GM10248 (cell line): ENCODE measurements at regions not wholly inside any gene's neighbourhood (a gene's known extent, or its start where the extent isn't known, plus 50 kb on each side); places are given as distances from the start of the nearest gene placed in this dataset.
"Not testable (repeated sequence)": the region's sequence is repeated elsewhere in the genome, so short reads cannot be mapped to it uniquely, and the experiment has no call there.

Experiments
- CTCF ChIA-PET: fragments of 300-600 bp; sonication (Branson Sonifier 250); formaldehyde crosslinking; extraction: SDS; loops from one replicate; lab custom pipeline; 2021; ENCODE audit warnings: antibody characterized with exemption; lab: Yijun Ruan, JAX
- POLR2A ChIA-PET: fragments of 350-650 bp; sonication (Branson Sonifier 250); formaldehyde crosslinking; extraction: SDS; loops from one replicate; lab custom pipeline; 2020; ENCODE audit warnings: antibody characterized with exemption; lab: Yijun Ruan, JAX
- DNase-seq: peaks from one replicate; pipeline ENCODE4 v3.0.0; 2012; ENCODE audit errors: extremely low spot score
- TF ChIP-seq, protein P1 (sequence below): IDR thresholded peaks from 2 replicates; pipeline ENCODE4 v1.5.1; 2012; ENCODE audit warnings: mild to moderate bottlenecking, low read depth; ENCODE audit errors: extremely low read depth, missing control alignments, control extremely low read depth

- ChIA-PET POLR2A (no interaction called here), CTCF (no interaction called here)
Measured at GRCh38 chr12:125544960-125545359, 479.7 kb downstream of the AACS start.

DNA sequence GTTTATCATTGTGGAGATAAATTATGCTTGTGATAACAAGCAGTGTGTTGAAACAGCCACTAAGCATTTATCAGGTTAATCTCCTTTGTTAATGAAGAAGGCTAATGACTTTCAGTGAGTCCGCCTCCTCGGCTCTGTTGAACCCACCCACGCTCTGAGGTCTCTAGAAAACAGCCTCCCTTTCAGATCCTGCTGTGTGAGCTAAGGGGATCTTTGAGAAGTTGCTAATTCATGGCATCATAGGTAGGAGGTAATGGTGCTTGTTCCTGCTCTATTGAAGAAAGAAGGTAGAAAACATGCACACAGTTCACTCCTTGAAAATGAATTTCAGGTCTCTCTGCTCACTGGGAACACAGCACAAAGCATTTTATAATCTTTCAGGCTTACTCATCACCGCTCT, 483.9 kb downstream of the AACS start:
- CTCF ChIA-PET: interaction anchor here (0.7 to 1.4 kb wide), 3 partner anchors 13 to 50 kb away, joined by 3 to 4 read pairs (median 3); no protein-coding TSS in a partner anchor
- POLR2A ChIA-PET: no interaction called here
- TF ChIP-seq, protein P1, sequence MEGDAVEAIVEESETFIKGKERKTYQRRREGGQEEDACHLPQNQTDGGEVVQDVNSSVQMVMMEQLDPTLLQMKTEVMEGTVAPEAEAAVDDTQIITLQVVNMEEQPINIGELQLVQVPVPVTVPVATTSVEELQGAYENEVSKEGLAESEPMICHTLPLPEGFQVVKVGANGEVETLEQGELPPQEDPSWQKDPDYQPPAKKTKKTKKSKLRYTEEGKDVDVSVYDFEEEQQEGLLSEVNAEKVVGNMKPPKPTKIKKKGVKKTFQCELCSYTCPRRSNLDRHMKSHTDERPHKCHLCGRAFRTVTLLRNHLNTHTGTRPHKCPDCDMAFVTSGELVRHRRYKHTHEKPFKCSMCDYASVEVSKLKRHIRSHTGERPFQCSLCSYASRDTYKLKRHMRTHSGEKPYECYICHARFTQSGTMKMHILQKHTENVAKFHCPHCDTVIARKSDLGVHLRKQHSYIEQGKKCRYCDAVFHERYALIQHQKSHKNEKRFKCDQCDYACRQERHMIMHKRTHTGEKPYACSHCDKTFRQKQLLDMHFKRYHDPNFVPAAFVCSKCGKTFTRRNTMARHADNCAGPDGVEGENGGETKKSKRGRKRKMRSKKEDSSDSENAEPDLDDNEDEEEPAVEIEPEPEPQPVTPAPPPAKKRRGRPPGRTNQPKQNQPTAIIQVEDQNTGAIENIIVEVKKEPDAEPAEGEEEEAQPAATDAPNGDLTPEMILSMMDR: no peak

More at GRCh38 chr12:125544960-125545359, 479.7 kb downstream of the AACS start:
- TF ChIP-seq, protein P1: no peak
- DNase-seq: no peak

GRCh38 chr12:125549836-125550235, 484.6 kb downstream of the AACS start:
- TF ChIP-seq, protein P1: peak; percentile 38
- POLR2A ChIA-PET: no interaction called here

More for the DNA sequence above, 483.9 kb downstream of the AACS start:
- DNase-seq: no peak

DNA sequence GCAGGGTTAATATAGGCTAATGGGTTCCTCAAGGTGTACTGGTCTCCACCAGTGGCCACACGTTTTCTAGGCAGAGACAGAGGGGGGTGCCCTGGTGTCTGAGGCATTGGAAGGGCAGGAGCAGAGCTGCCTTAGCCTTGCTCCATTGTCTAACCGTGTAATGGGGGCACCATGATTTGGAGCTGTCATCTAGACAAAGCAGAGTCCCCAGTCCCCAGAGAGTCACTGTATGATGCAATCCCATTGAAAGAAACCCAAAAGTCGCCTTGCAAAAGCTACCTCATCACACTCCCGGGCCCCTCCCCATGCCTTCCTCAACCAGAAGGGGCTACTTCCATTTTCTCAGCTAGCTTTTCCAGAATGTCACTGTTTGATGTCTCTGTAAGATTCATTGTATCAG, 487.1 kb downstream of the AACS start:
- CTCF ChIA-PET: interaction anchor here (0.9 to 2.4 kb wide), 2 partner anchors 15 to 18 kb away, joined by 3 to 10 read pairs; no protein-coding TSS in a partner anchor

More at GRCh38 chr12:125549836-125550235, 484.6 kb downstream of the AACS start:
- DNase-seq: no peak
- CTCF ChIA-PET: interaction anchor here (0.7 to 1.4 kb wide), 4 partner anchors 13 to 269 kb away, joined by 3 to 4 read pairs (median 3); no protein-coding TSS in a partner anchor

DNA sequence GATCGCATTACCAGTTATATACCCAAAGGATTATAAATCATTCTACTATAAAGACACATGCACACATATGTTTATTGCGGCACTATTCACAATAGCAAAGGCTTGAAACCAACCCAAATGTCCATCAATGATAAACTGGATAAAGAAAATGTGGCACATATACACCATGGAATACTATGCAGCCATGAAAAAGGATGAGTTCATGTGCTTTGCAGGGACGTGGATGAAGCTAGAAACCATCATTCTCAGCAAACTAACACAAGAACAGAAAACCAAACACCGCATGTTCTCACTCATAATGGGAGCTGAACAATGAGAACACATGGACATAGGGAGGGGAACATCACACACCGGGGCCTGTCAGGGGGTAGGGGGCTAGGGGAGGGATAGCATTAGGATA, 495.8 kb downstream of the AACS start:
- DNase-seq, CTCF ChIA-PET, POLR2A ChIA-PET: not testable (repeated sequence)

More for the DNA sequence above, 487.1 kb downstream of the AACS start:
- no peak for DNase-seq
- POLR2A ChIA-PET: no interaction called here
- TF ChIP-seq, protein P1: no peak

- CTCF ChIA-PET: no interaction called here
- TF ChIP-seq, protein P1: no peak
- POLR2A ChIA-PET: no interaction called here
- no peak for DNase-seq
Measured at GRCh38 chr12:125564753-125565152, 499.5 kb downstream of the AACS start.

DNA sequence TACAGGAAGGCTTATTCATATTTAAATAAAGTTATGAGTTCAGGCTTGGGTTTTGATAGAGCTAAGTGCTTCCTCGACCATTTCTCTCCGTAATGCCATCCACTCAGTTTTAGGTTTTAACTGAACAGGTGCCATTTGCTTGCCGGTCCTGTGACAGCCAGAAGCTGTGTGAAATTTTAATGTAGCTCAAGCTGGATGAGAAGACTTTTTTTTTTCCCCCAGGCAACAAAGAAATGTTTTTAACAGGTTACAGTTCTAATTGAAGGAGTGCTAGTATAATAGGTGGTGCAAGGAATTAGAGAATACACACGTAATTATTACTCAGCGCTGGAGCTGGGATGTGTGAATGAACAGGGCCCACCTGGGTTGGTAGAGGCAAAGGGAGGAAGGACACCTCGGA, 502.3 kb downstream of the AACS start:
- TF ChIP-seq, protein P1: no peak
- ChIA-PET CTCF (interaction anchor here (1.1 kb wide), 1 partner anchor 15 kb away, joined by 3 read pairs; no protein-coding TSS in a partner anchor), POLR2A (no interaction called here)
- no peak for DNase-seq
